Esophagus muscularis mucosa (tissue), 4 donors: ENCODE measurements at regions not wholly inside any gene's neighbourhood (a gene's known extent, or its start where the extent isn't known, plus 50 kb on each side); places are given as distances from the start of the nearest gene placed in this dataset.

Experiments used
- CTCF ChIP-seq, 3 experiments: fragments of 200-600 bp in 2 of 3; fragments of 450-650 bp in 1 of 3; sonication (generic) in 2 of 3; IDR thresholded peaks; one replicate each; pipeline ENCODE4 v1.5.1; 2017 to 2019; ENCODE audit warnings: antibody characterized with exemption in 3 of 3, mild to moderate bottlenecking in 2 of 3, moderate library complexity in 1 of 3
- EP300 ChIP-seq: sonication (generic); formaldehyde crosslinking; IDR thresholded peaks from one replicate; pipeline ENCODE4 v1.6.1; 2017; ENCODE audit warnings: antibody characterized with exemption
- POLR2A ChIP-seq: fragments of 450-650 bp; IDR thresholded peaks from one replicate; pipeline ENCODE4 v1.6.1; 2017; ENCODE audit warnings: antibody characterized with exemption, moderate library complexity, mild to moderate bottlenecking, low read depth
- POLR2AphosphoS5 ChIP-seq, 2 donors: sonication (generic); formaldehyde crosslinking; IDR thresholded peaks; one replicate each; pipeline ENCODE4 v1.6.1; 2017; ENCODE audit warnings: antibody characterized with exemption in 2 of 2

- TF ChIP-seq EP300 (no peak), CTCF (IDR thresholded peaks at IDR 0.05) (no peak), POLR2AphosphoS5 (IDR thresholded peaks at IDR 0.05) (no peak), POLR2A (no peak)
Measured at GRCh38 chr9:115651461-115651860, 502.1 kb upstream of the PAPPA start.
